Stimulated activated memory B cell treated with anti-CD40 and anti-IgM and Interleukin-4, amounts not matched to agents 10 μg/mL and 1 μg/mL and 100 μg/mL, for 72 hours (primary cell): ENCODE measurements at regions not wholly inside any gene's neighbourhood (a gene's known extent, or its start where the extent isn't known, plus 50 kb on each side); places are given as distances from the start of the nearest gene placed in this dataset.
"Not testable (repeated sequence)": the region's sequence is repeated elsewhere in the genome, so short reads cannot be mapped to it uniquely, and the experiment has no call there.

Experiments
- ATAC-seq: fragments of 150-1000 bp; cut with Tn5 transposase; 2 replicates; pipeline ENCODE4 v1.10.0; 2021
- H3K27ac Mint-ChIP-seq: one replicate; pipeline ENCODE4 v1.8.0; 2022; ENCODE audit warnings: mild to moderate bottlenecking, mixed read lengths
- H3K27me3 Mint-ChIP-seq: one replicate; pipeline ENCODE4 v1.8.0; 2022; ENCODE audit warnings: mixed read lengths
- H3K36me3 Mint-ChIP-seq: one replicate; pipeline ENCODE4 v1.8.0; 2022; ENCODE audit warnings: mixed read lengths
- H3K4me1 Mint-ChIP-seq: one replicate; pipeline ENCODE4 v1.8.0; 2022; ENCODE audit warnings: mixed read lengths
- H3K4me3 Mint-ChIP-seq: one replicate; pipeline ENCODE4 v1.8.0; 2022; ENCODE audit warnings: mild to moderate bottlenecking, moderate library complexity, mixed read lengths
- H3K9me3 Mint-ChIP-seq: one replicate; pipeline ENCODE4 v1.8.0; 2022; ENCODE audit warnings: mixed read lengths

- Mint-ChIP-seq H3K36me3 (no peaks in the 10 kb centered on the region), H3K27ac (no peak overlapping the region)
- ATAC-seq, result no peak
Measured at GRCh38 chr2:224142397-224143312, 103.6 kb upstream of the SERPINE2 start.

GRCh38 chr2:224141304-224141703 is 102.2 kb upstream of the SERPINE2 start:
- H3K4me1 Mint-ChIP-seq, result no peaks in the 10 kb centered on the region
- H3K4me3 Mint-ChIP-seq, result no peak overlapping the region
- no peaks in the 10 kb centered on the region for H3K36me3 Mint-ChIP-seq
- H3K9me3 Mint-ChIP-seq, result peaks cover 2% of the 10 kb centered on the region
- H3K27me3 Mint-ChIP-seq, result peaks cover 40% of the 10 kb centered on the region
- H3K27ac Mint-ChIP-seq, result no peak overlapping the region
- no peak for ATAC-seq

More at GRCh38 chr2:224142397-224143312, 103.6 kb upstream of the SERPINE2 start:
- Mint-ChIP-seq H3K9me3 (no peaks in the 10 kb centered on the region), H3K4me1 (no peaks in the 10 kb centered on the region), H3K4me3 (no peak overlapping the region), H3K27me3 (peaks cover 49% of the 10 kb centered on the region)

DNA sequence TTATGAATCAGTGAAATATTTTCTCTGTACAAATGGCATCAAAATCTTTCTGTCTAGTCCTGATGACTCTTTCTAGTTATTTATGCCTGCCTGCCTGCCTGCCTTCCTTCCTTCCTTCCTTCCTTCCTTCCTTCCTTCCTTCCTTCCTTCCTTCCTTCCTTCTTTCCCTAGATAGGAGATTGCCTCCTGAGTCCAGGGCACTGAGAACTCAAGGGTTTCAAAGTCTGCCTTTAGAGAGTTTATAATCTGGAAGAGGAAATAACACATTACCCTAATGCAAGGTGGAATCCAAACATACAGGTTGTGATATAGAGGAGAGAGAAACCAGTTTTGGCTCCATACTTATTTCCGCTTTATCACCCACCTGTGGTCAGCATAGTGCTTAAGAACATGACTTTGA is 98.1 kb upstream of the SERPINE2 start:
- H3K36me3 Mint-ChIP-seq, result no peaks in the 10 kb centered on the region
- peaks cover 34% of the 10 kb centered on the region for H3K27me3 Mint-ChIP-seq
- H3K4me3 Mint-ChIP-seq, result no peak overlapping the region
- no peaks in the 10 kb centered on the region for H3K4me1 Mint-ChIP-seq
- no peak for ATAC-seq
- H3K9me3 Mint-ChIP-seq, result peaks cover 2% of the 10 kb centered on the region
- no peak overlapping the region for H3K27ac Mint-ChIP-seq

GRCh38 chr2:224136396-224136795 is 97.3 kb upstream of the SERPINE2 start:
- Mint-ChIP-seq H3K27me3 (peaks cover 34% of the 10 kb centered on the region), H3K4me1 (no peaks in the 10 kb centered on the region), H3K9me3 (peaks cover 2% of the 10 kb centered on the region), H3K36me3 (no peaks in the 10 kb centered on the region), H3K27ac (no peak overlapping the region), H3K4me3 (no peak overlapping the region)
- no peak for ATAC-seq

DNA sequence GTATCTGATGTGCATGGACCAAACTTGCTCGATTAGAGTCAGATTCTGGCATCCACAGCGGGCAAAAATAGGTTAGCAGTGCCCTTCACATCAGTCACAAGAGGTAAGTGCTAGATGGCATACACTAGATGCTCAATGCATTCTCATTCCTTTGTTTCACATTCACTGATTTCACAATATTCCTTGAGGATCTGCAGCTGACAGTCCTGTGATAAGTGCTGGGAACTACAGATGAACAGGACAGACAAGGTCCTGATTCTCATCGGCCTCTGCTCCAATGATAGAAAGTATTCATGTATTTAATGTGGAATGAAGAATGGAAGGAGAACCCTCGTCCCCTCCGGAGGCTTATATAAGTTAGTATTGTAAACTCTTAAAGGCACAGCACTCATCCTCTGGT is 96.8 kb upstream of the SERPINE2 start:
- peaks cover 2% of the 10 kb centered on the region for H3K9me3 Mint-ChIP-seq
- peaks cover 34% of the 10 kb centered on the region for H3K27me3 Mint-ChIP-seq
- no peak for ATAC-seq

GRCh38 chr2:224134003-224134734 is 95.1 kb upstream of the SERPINE2 start:
- Mint-ChIP-seq H3K4me1 (no peaks in the 10 kb centered on the region), H3K27ac (no peak overlapping the region), H3K27me3 (peaks cover 38% of the 10 kb centered on the region), H3K9me3 (peaks cover 2% of the 10 kb centered on the region), H3K36me3 (no peaks in the 10 kb centered on the region), H3K4me3 (no peak overlapping the region)
- ATAC-seq, result no peak

More for the DNA sequence above, 96.8 kb upstream of the SERPINE2 start:
- no peak overlapping the region for H3K4me3 Mint-ChIP-seq
- no peaks in the 10 kb centered on the region for H3K4me1 Mint-ChIP-seq
- H3K27ac Mint-ChIP-seq, result no peak overlapping the region
- no peaks in the 10 kb centered on the region for H3K36me3 Mint-ChIP-seq

DNA sequence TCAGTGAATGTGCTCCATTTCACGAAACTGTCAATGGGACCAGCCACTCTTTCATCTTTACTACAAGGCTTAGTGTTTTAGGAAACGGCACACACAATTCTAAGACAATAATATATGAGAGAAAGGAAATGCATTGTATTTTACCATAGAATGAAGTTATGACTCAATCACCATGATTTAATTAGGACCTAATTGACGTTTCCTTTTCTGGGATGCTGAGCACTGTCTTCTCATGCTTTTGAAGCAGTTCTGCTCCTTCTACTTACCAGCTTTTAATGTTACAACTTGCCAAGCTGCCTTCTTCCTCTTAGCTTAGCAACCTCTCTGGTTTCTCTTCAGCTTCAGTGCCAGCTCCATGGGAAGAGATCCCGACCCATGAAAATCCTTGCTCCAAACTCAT is 94.3 kb upstream of the SERPINE2 start:
- H3K4me3 Mint-ChIP-seq, result no peak overlapping the region
- no peaks in the 10 kb centered on the region for H3K36me3 Mint-ChIP-seq
- peaks cover 2% of the 10 kb centered on the region for H3K9me3 Mint-ChIP-seq
- H3K27ac Mint-ChIP-seq, result no peak overlapping the region
- no peak for ATAC-seq
- H3K27me3 Mint-ChIP-seq, result peaks cover 31% of the 10 kb centered on the region
- no peaks in the 10 kb centered on the region for H3K4me1 Mint-ChIP-seq

- no peak overlapping the region for H3K27ac Mint-ChIP-seq
- H3K4me1 Mint-ChIP-seq, result no peaks in the 10 kb centered on the region
- H3K4me3 Mint-ChIP-seq, result no peak overlapping the region
- peaks cover 36% of the 10 kb centered on the region for H3K27me3 Mint-ChIP-seq
- H3K9me3 Mint-ChIP-seq, result peaks cover 12% of the 10 kb centered on the region
- ATAC-seq, result no peak
- H3K36me3 Mint-ChIP-seq, result no peaks in the 10 kb centered on the region
Measured at GRCh38 chr2:224127871-224128501, 88.9 kb upstream of the SERPINE2 start.

DNA sequence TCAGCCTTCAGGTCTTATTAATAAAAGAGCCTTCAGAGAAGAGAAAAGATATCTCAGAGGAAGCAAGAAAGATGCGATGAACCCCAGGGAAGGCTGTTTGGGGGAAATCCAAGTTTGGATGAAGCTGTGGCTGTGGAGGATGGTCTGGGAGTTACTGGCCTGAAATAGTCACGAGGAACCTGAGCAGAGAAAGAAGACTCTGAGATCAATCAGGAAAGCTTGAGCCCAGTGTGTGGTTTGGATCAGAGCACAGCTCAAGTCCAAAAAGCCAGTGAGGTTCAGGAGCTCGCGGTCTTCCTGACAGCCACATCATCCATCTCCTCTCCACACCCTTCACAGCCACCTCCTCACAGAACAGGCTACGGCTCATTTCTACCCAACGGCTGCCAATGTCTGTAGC is 87.4 kb upstream of the SERPINE2 start:
- no peaks in the 10 kb centered on the region for H3K36me3 Mint-ChIP-seq
- H3K27ac Mint-ChIP-seq, result no peak overlapping the region
- H3K27me3 Mint-ChIP-seq, result peaks cover 21% of the 10 kb centered on the region
- ATAC-seq, result no peak
- H3K4me1 Mint-ChIP-seq, result no peaks in the 10 kb centered on the region
- peaks cover 13% of the 10 kb centered on the region for H3K9me3 Mint-ChIP-seq
- H3K4me3 Mint-ChIP-seq, result no peak overlapping the region

DNA sequence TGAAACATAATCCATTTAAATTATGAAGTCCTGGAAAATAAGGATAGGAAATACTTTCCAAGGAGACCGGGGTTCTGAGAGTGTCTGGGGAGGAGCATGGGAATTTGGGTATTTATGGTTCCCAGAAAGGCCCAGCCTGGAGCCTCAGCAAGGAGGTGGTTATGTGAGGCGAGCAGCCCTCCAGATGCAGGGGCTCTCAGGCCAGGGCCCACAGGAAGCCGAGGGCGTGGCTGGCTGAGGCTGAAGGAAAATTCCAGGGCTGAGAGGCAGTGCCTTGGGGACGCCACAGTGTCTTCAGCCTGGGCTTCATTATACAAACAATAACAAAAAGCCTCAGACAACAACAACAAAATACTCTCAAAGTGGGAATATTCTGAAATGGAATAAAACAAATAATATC is 86.9 kb upstream of the SERPINE2 start:
- no peaks in the 10 kb centered on the region for H3K36me3 Mint-ChIP-seq
- H3K4me1 Mint-ChIP-seq, result no peaks in the 10 kb centered on the region
- H3K27me3 Mint-ChIP-seq, result peaks cover 16% of the 10 kb centered on the region
- no peak for ATAC-seq
- H3K4me3 Mint-ChIP-seq, result no peak overlapping the region
- H3K9me3 Mint-ChIP-seq, result peaks cover 15% of the 10 kb centered on the region
- no peak overlapping the region for H3K27ac Mint-ChIP-seq

- no peak overlapping the region for H3K27ac Mint-ChIP-seq
- H3K27me3 Mint-ChIP-seq, result peaks cover 13% of the 10 kb centered on the region
- H3K9me3 Mint-ChIP-seq, result peaks cover 22% of the 10 kb centered on the region
- no peak overlapping the region for H3K4me3 Mint-ChIP-seq
- ATAC-seq, result no peak
- no peaks in the 10 kb centered on the region for H3K36me3 Mint-ChIP-seq
- H3K4me1 Mint-ChIP-seq, result no peaks in the 10 kb centered on the region
Measured at GRCh38 chr2:224122542-224122941, 83.5 kb upstream of the SERPINE2 start.

GRCh38 chr2:224121406-224122067 is 82.5 kb upstream of the SERPINE2 start:
- Mint-ChIP-seq H3K4me1 (no peaks in the 10 kb centered on the region), H3K27me3 (peaks cover 23% of the 10 kb centered on the region), H3K9me3 (peaks cover 27% of the 10 kb centered on the region), H3K4me3 (no peak overlapping the region), H3K36me3 (no peaks in the 10 kb centered on the region), H3K27ac (no peak overlapping the region)
- ATAC-seq, result no peak

DNA sequence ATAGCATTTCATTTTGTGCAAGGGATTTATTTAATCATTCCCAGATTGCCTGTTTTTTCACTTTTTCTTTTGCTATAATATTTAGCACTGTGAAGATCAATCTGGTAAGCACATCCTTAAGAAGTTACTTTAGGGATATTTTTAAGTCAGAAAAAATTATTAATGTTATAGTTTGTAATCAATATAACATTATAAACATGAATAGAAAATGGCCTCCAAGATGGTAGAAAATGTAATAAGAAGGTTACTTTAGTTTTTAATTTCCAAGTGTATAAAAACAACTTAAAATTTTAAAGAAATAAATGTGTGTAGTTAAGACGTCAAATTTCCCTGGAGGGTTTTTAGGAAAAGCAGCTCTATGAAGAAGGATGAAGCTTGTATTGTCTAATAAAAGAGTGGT is 81.9 kb upstream of the SERPINE2 start:
- Mint-ChIP-seq H3K27me3 (peaks cover 29% of the 10 kb centered on the region), H3K9me3 (peaks cover 24% of the 10 kb centered on the region), H3K27ac (no peak overlapping the region), H3K4me1 (no peaks in the 10 kb centered on the region), H3K4me3 (no peak overlapping the region), H3K36me3 (no peaks in the 10 kb centered on the region)
- no peak for ATAC-seq

GRCh38 chr2:224119846-224120245 is 80.8 kb upstream of the SERPINE2 start:
- H3K27me3 Mint-ChIP-seq, result peaks cover 40% of the 10 kb centered on the region
- not testable (repeated sequence) for H3K27ac Mint-ChIP-seq, ATAC-seq

GRCh38 chr2:224114428-224114827 is 75.3 kb upstream of the SERPINE2 start:
- peaks cover 56% of the 10 kb centered on the region for H3K27me3 Mint-ChIP-seq

More at GRCh38 chr2:224119846-224120245, 80.8 kb upstream of the SERPINE2 start:
- H3K4me1 Mint-ChIP-seq, H3K36me3 Mint-ChIP-seq, H3K4me3 Mint-ChIP-seq: not testable (repeated sequence)
- peaks cover 22% of the 10 kb centered on the region for H3K9me3 Mint-ChIP-seq

More at GRCh38 chr2:224114428-224114827, 75.3 kb upstream of the SERPINE2 start:
- ATAC-seq, result no peak
- no peaks in the 10 kb centered on the region for H3K36me3 Mint-ChIP-seq
- H3K9me3 Mint-ChIP-seq, result peaks cover 20% of the 10 kb centered on the region
- H3K4me3 Mint-ChIP-seq, result no peak overlapping the region
- no peaks in the 10 kb centered on the region for H3K4me1 Mint-ChIP-seq
- no peak overlapping the region for H3K27ac Mint-ChIP-seq
